GM12878 (cell line): ENCODE measurements at regions not wholly inside any gene's neighbourhood (a gene's known extent, or its start where the extent isn't known, plus 50 kb on each side); places are given as distances from the start of the nearest gene placed in this dataset.

Experiments used
- ATAC-seq: fragments of 200-7000 bp; cut with Tn5 transposase; 3 replicates; pipeline ENCODE4 v1.9.1; 2020; ENCODE audit warnings: mild to moderate bottlenecking, moderate library complexity
- BruUV-seq: library from RNA; stranded (reverse); fragments of 400-500 nt; replicated peaks from 2 replicates; lab custom pipeline; 2021; lab: Mats Ljungman, UMichigan
- CTCF ChIA-PET: fragments of 300-600 bp; sonication (Branson Sonifier 250); formaldehyde crosslinking; extraction: SDS; loops from one replicate; lab custom pipeline; 2021; ENCODE audit warnings: inconsistent platforms; lab: Yijun Ruan, JAX
- POLR2A ChIA-PET: fragments of 350-600 bp; formaldehyde crosslinking; extraction: SDS; loops from one replicate; lab custom pipeline; 2021; ENCODE audit warnings: inconsistent platforms; lab: Charles Lee
- RAD21 ChIA-PET: fragments of 300-600 bp; sonication (Branson Sonifier 250); formaldehyde crosslinking; loops from one replicate; lab custom pipeline; 2023; ENCODE audit warnings: antibody characterized with exemption; ENCODE audit not compliant: unreplicated experiment; lab: Charles Lee
- SMC1A ChIA-PET: fragments of 300-600 bp; sonication (Branson Sonifier 250); formaldehyde crosslinking; loops from one replicate; lab custom pipeline; 2023; ENCODE audit not compliant: unreplicated experiment, uncharacterized antibody; lab: Charles Lee
- DNase-seq: peaks from one replicate; pipeline ENCODE4 v3.0.0-alpha.2; 2011; ENCODE audit warnings: low read depth, low spot score
- FAIRE-seq: peaks from 3 replicates; lab custom pipeline; 2011; peaks lifted over from hg19 to GRCh38; lab: Jason Lieb, UNC
- H2AFZ ChIP-seq: 2 replicates; pipeline ENCODE4 v1.6.0; 2011; ENCODE audit warnings: low read depth, low read length, control low read depth; ENCODE audit not compliant: control insufficient read depth
- H3K27ac ChIP-seq: 2 replicates; pipeline ENCODE4 v1.5.1; 2011; ENCODE audit warnings: control low read depth; ENCODE audit not compliant: control insufficient read depth, insufficient read depth
- H3K27me3 ChIP-seq, 2 experiments: replicated peaks in 1 of 2; 2 replicates each; pipeline versions ENCODE4 v1.6.0 to v1.6.1; 2011; ENCODE audit warnings: low read length in 1 of 2; ENCODE audit not compliant: control insufficient read depth in 2 of 2, insufficient read depth in 2 of 2
- H3K36me3 ChIP-seq, 2 experiments: 2 replicates each; pipeline ENCODE4 v1.5.1; 2011; ENCODE audit warnings: low read length in 1 of 2; ENCODE audit not compliant: control insufficient read depth in 2 of 2, insufficient read depth in 2 of 2
- H3K4me1 ChIP-seq: 2 replicates; pipeline ENCODE4 v1.6.1; 2011; ENCODE audit warnings: mild to moderate bottlenecking, low read length, moderate library complexity, mixed read lengths; ENCODE audit not compliant: control insufficient read depth, insufficient read depth
- H3K4me2 ChIP-seq: 2 replicates; pipeline ENCODE4 v1.6.0; 2011; ENCODE audit warnings: control low read depth; ENCODE audit not compliant: control insufficient read depth, insufficient read depth
- H3K4me3 ChIP-seq: fragments of 200-600 bp; sonication (generic); 2 replicates; pipeline ENCODE4 v1.5.1; 2016
- H3K79me2 ChIP-seq: 2 replicates; pipeline ENCODE4 v1.6.0; 2011; ENCODE audit warnings: low read length; ENCODE audit not compliant: control insufficient read depth, insufficient read depth
- H3K9ac ChIP-seq: 2 replicates; pipeline ENCODE4 v1.8.0; 2011; ENCODE audit warnings: low read length, control low read depth, mixed read lengths; ENCODE audit not compliant: control insufficient read depth, insufficient read depth
- H3K9me3 ChIP-seq: replicated peaks from 3 replicates; pipeline ENCODE4 v1.5.1; 2011; ENCODE audit warnings: mild to moderate bottlenecking, low read length; ENCODE audit not compliant: control insufficient read depth, insufficient read depth
- H4K20me1 ChIP-seq: 2 replicates; pipeline ENCODE4 v1.6.0; 2011; ENCODE audit not compliant: control insufficient read depth, insufficient read depth
- BCL3 ChIP-seq: IDR thresholded peaks from 2 replicates; pipeline ENCODE4 v1.6.1; 2011; ENCODE audit warnings: borderline replicate concordance, low read depth, mild to moderate bottlenecking, moderate library complexity, low read length; ENCODE audit not compliant: insufficient read depth, poor library complexity, severe bottlenecking
- EP300 ChIP-seq, 2 experiments: fragments of 150-350 bp in 1 of 2; IDR thresholded peaks; 2 replicates each; pipeline ENCODE4 v1.6.1; 2011 to 2012; ENCODE audit warnings: low read depth in 2 of 2, low read length in 2 of 2, borderline replicate concordance in 1 of 2, improper control_type of control experiment in 1 of 2, inconsistent platforms in 1 of 2; ENCODE audit not compliant: control insufficient read depth in 1 of 2
- IRF5 ChIP-seq: fragments of 450-650 bp; IDR thresholded peaks from 2 replicates; pipeline ENCODE4 v1.6.1; 2017; ENCODE audit warnings: borderline replicate concordance
- KAT2A ChIP-seq: conservative IDR thresholded peaks from 2 replicates; pipeline ENCODE4 v1.6.1; 2011; ENCODE audit warnings: low read depth, low read length; ENCODE audit not compliant: control insufficient read depth
- LARP7 ChIP-seq: fragments of 450-650 bp; IDR thresholded peaks from 2 replicates; pipeline ENCODE4 v1.6.1; 2017; ENCODE audit warnings: mild to moderate bottlenecking
- MTA2 ChIP-seq: fragments of 450-650 bp; IDR thresholded peaks from 2 replicates; pipeline ENCODE4 v1.6.1; 2016; ENCODE audit warnings: low read depth, mild to moderate bottlenecking, moderate library complexity
- MYB ChIP-seq: fragments of 150-350 bp; IDR thresholded peaks from 2 replicates; pipeline ENCODE4 v1.6.1; 2014; ENCODE audit warnings: mild to moderate bottlenecking, low read depth, low read length, borderline replicate concordance
- NBN ChIP-seq: fragments of 450-650 bp; IDR thresholded peaks from 2 replicates; pipeline ENCODE4 v1.6.1; 2016
- NFXL1 ChIP-seq: fragments of 450-650 bp; IDR thresholded peaks from 2 replicates; pipeline ENCODE4 v1.6.1; 2017; ENCODE audit warnings: antibody characterized with exemption, mild to moderate bottlenecking, borderline replicate concordance
- NRF1 ChIP-seq: conservative IDR thresholded peaks from 2 replicates; pipeline ENCODE4 v1.6.1; 2011; ENCODE audit warnings: mild to moderate bottlenecking, low read depth, low read length, improper control_type of control experiment
- PML ChIP-seq: IDR thresholded peaks from 2 replicates; pipeline ENCODE4 v1.6.1; 2012; ENCODE audit warnings: low read length, inconsistent platforms
- RAD21 ChIP-seq: IDR thresholded peaks from 2 replicates; pipeline ENCODE4 v1.6.1; 2011; ENCODE audit warnings: mild to moderate bottlenecking, low read depth, low read length, moderate library complexity; ENCODE audit not compliant: insufficient read depth
- RBBP5 ChIP-seq: fragments of 200-600 bp; sonication (generic); conservative IDR thresholded peaks from 2 replicates; pipeline ENCODE4 v1.6.1; 2016
- SMAD5 ChIP-seq: IDR thresholded peaks from 2 replicates; pipeline ENCODE4 v1.6.1; 2016; ENCODE audit warnings: antibody characterized with exemption, low read depth
- TAF1 ChIP-seq: IDR thresholded peaks from 2 replicates; pipeline ENCODE4 v1.6.1; 2011; ENCODE audit warnings: mild to moderate bottlenecking, low read depth, low read length, borderline replicate concordance
- ZNF217 ChIP-seq: fragments of 450-650 bp; IDR thresholded peaks from 2 replicates; pipeline ENCODE4 v1.6.1; 2017; ENCODE audit warnings: antibody characterized with exemption, mild to moderate bottlenecking
- ZNF622 ChIP-seq: fragments of 450-650 bp; IDR thresholded peaks from 2 replicates; pipeline ENCODE4 v1.6.1; 2017; ENCODE audit warnings: mild to moderate bottlenecking, inconsistent platforms
- WGBS: methylation state at CpG from one replicate; pipeline ENCODE4 v1.1.6; 2016; ENCODE audit warnings: low lambda C conversion rate; ENCODE audit not compliant: insufficient replicate concordance, insufficient coverage; ENCODE audit errors: missing lambda C conversion rate; 5-methylcytosine and 5-hydroxymethylcytosine counted together
- in situ Hi-C: fragments of 300-500 bp; cut with MboI; formaldehyde crosslinking; loops from 9 replicates; pipeline ENCODE4 v1.14.3; 2018; ENCODE audit warnings: mixed read lengths
- intact Hi-C: fragments of 100-400 bp; cut with micrococcal nuclease; formaldehyde crosslinking; loops from one replicate; pipeline ENCODE4 v1.14.2; 2022; ENCODE audit not compliant: unreplicated experiment

GRCh38 chr14:38882533-38882932 is 220.5 kb downstream of the SEC23A start (continued):
- TF ChIP-seq IRF5 (no peak), ZNF217 (no peak), KAT2A (no peak)
- TF ChIP-seq, all 136 proteins: peak for 0

- BruUV-seq: no TSS peak
- in situ Hi-C loops (no loop called here), intact Hi-C loops (no loop called here)
- Histone ChIP-seq H4K20me1 (no peaks in the 10 kb centered on the region), H3K79me2 (no peaks in the 10 kb centered on the region), H3K4me2 (no peak overlapping the region), H3K27ac (no peak overlapping the region)
- DNase-seq: no peak
- SMC1A ChIA-PET: interaction anchor here (0.8 to 1.0 kb wide), 3 partner anchors 8 to 154 kb away, joined by 3 read pairs; no protein-coding TSS in a partner anchor
- ATAC-seq: no peak
- CTCF ChIA-PET: interaction anchor here (1.7 kb wide), 1 partner anchor 13 kb away, joined by 13 read pairs; no protein-coding TSS in a partner anchor
- no peak for FAIRE-seq
- TF ChIP-seq NBN (no peak), BCL3 (no peak), TAF1 (no peak), RBBP5 (no peak), ZNF622 (no peak), RAD21 (no peak), EP300 (IDR thresholded peaks at IDR 0.05; ENCODE audit: borderline replicate concordance in 1 of 2, control insufficient read depth in 1 of 2, low read depth in 2 of 2, low read length in 2 of 2) (no peak), SMAD5 (no peak), PML (no peak), NRF1 (no peak), LARP7 (no peak), NFXL1 (no peak), MYB (no peak), MTA2 (no peak)
- TF ChIP-seq, all 136 proteins: peak for 0
- ChIA-PET RAD21 (no interaction called here), POLR2A (no interaction called here)
- H2AFZ ChIP-seq: no peak overlapping the region
- H3K4me1 ChIP-seq: no peaks in the 10 kb centered on the region
- no peak overlapping the region for H3K4me3 ChIP-seq
- peaks cover 0 to 2% of the 10 kb centered on the region in 2 experiments; a peak in 1 of 4 replicates for H3K27me3 ChIP-seq
- H3K9ac ChIP-seq: no peak overlapping the region
- H3K9me3 ChIP-seq: no peaks in the 10 kb centered on the region
- no peaks in the 10 kb centered on the region for H3K36me3 ChIP-seq
- 10% methylated on average over 3 of the region's 3 CpGs for WGBS
These were observed 222.2 kb downstream of the SEC23A start for GRCh38 chr14:38880643-38881524.
